Progenitor cell of endocrine pancreas (in vitro differentiated cells): ENCODE measurements at regions not wholly inside any gene's neighbourhood (a gene's known extent, or its start where the extent isn't known, plus 50 kb on each side); places are given as distances from the start of the nearest gene placed in this dataset.

Experiments used
- DNase-seq: peaks from one replicate; pipeline ENCODE4 v3.0.0; 2021; ENCODE audit warnings: low spot score; ENCODE audit not compliant: unreplicated experiment
- H3K27ac Mint-ChIP-seq: 2 replicates; pipeline ENCODE4 v1.8.0; 2021; ENCODE audit warnings: mild to moderate bottlenecking, moderate library complexity, mixed read lengths
- H3K27me3 Mint-ChIP-seq: 2 replicates; pipeline ENCODE4 v1.8.0; 2021; ENCODE audit warnings: mixed read lengths
- H3K36me3 Mint-ChIP-seq: 2 replicates; pipeline ENCODE4 v1.8.0; 2022; ENCODE audit warnings: mixed read lengths; ENCODE audit not compliant: insufficient read depth
- H3K4me1 Mint-ChIP-seq: 2 replicates; pipeline ENCODE4 v1.8.0; 2021; ENCODE audit warnings: low read depth, mixed read lengths
- H3K4me3 Mint-ChIP-seq: 2 replicates; pipeline ENCODE4 v1.8.0; 2021; ENCODE audit warnings: low read depth, mild to moderate bottlenecking, moderate library complexity, mixed read lengths
- H3K9me3 Mint-ChIP-seq: 2 replicates; pipeline ENCODE4 v1.8.0; 2021; ENCODE audit warnings: low read depth, mixed read lengths
- CTCF ChIP-seq: fragments of 200-600 bp; sonication (generic); IDR thresholded peaks from one replicate; pipeline ENCODE4 v1.5.0; 2021; ENCODE audit warnings: antibody characterized with exemption, mild to moderate bottlenecking; ENCODE audit not compliant: unreplicated experiment

GRCh38 chr3:105997800-105998526 lies 129.2 kb upstream of the CBLB start:
- H3K4me3 Mint-ChIP-seq = no peak overlapping the region
- H3K27me3 Mint-ChIP-seq = no peaks in the 10 kb centered on the region
- H3K36me3 Mint-ChIP-seq = no peaks in the 10 kb centered on the region
- no peak overlapping the region for H3K27ac Mint-ChIP-seq
- no peak for TF ChIP-seq CTCF
- DNase-seq = no peak
- H3K4me1 Mint-ChIP-seq = no peaks in the 10 kb centered on the region
- peaks cover 25% of the 10 kb centered on the region for H3K9me3 Mint-ChIP-seq

GRCh38 chr3:105999856-106000255 lies 131.0 kb upstream of the CBLB start:
- no peak overlapping the region for H3K4me3 Mint-ChIP-seq
- H3K36me3 Mint-ChIP-seq = no peaks in the 10 kb centered on the region
- no peaks in the 10 kb centered on the region for H3K27me3 Mint-ChIP-seq
- DNase-seq = no peak
- peaks cover 24% of the 10 kb centered on the region for H3K9me3 Mint-ChIP-seq
- no peak overlapping the region for H3K27ac Mint-ChIP-seq
- TF ChIP-seq CTCF = no peak
- no peaks in the 10 kb centered on the region for H3K4me1 Mint-ChIP-seq

GRCh38 chr3:106001923-106002322 lies 133.1 kb upstream of the CBLB start:
- no peaks in the 10 kb centered on the region for H3K27me3 Mint-ChIP-seq
- peaks cover 16% of the 10 kb centered on the region for H3K9me3 Mint-ChIP-seq
- H3K4me1 Mint-ChIP-seq = no peaks in the 10 kb centered on the region

GRCh38 chr3:106004137-106004681 lies 135.4 kb upstream of the CBLB start:
- H3K4me1 Mint-ChIP-seq = no peaks in the 10 kb centered on the region
- no peaks in the 10 kb centered on the region for H3K27me3 Mint-ChIP-seq
- peaks cover 12% of the 10 kb centered on the region for H3K9me3 Mint-ChIP-seq
- TF ChIP-seq CTCF = no peak
- no peak overlapping the region for H3K27ac Mint-ChIP-seq
- no peak overlapping the region for H3K4me3 Mint-ChIP-seq
- no peak for DNase-seq
- H3K36me3 Mint-ChIP-seq = no peaks in the 10 kb centered on the region

More at GRCh38 chr3:106001923-106002322, 133.1 kb upstream of the CBLB start:
- DNase-seq = no peak
- no peaks in the 10 kb centered on the region for H3K36me3 Mint-ChIP-seq
- H3K4me3 Mint-ChIP-seq = no peak overlapping the region
- no peak for TF ChIP-seq CTCF
- H3K27ac Mint-ChIP-seq = no peak overlapping the region

- no peaks in the 10 kb centered on the region for H3K27me3 Mint-ChIP-seq
- H3K4me1 Mint-ChIP-seq = no peaks in the 10 kb centered on the region
- H3K27ac Mint-ChIP-seq = no peak overlapping the region
- no peak for DNase-seq
- H3K36me3 Mint-ChIP-seq = no peaks in the 10 kb centered on the region
- peaks cover 6% of the 10 kb centered on the region for H3K9me3 Mint-ChIP-seq
- H3K4me3 Mint-ChIP-seq = no peak overlapping the region
- TF ChIP-seq CTCF = no peak
Observed at GRCh38 chr3:106004826-106005225, 136.0 kb upstream of the CBLB start.
